Ishikawa (cell line): ENCODE measurements at regions not wholly inside any gene's neighbourhood (a gene's known extent, or its start where the extent isn't known, plus 50 kb on each side); places are given as distances from the start of the nearest gene placed in this dataset.

Experiments
- CEBPB ChIP-seq: IDR thresholded peaks from 2 replicates; pipeline ENCODE4 v1.6.1; 2012
- CREB1 ChIP-seq: IDR thresholded peaks from 2 replicates; pipeline ENCODE4 v1.6.1; 2012; ENCODE audit warnings: low read depth
- EGR1 ChIP-seq: IDR thresholded peaks from 2 replicates; pipeline ENCODE4 v1.6.1; 2012
- EP300 ChIP-seq: IDR thresholded peaks from 2 replicates; pipeline ENCODE4 v1.6.1; 2012; ENCODE audit warnings: borderline replicate concordance
- FOXM1 ChIP-seq: IDR thresholded peaks from 2 replicates; pipeline ENCODE4 v1.6.1; 2012; ENCODE audit warnings: low read depth, borderline replicate concordance
- NFIC ChIP-seq: IDR thresholded peaks from 2 replicates; pipeline ENCODE4 v1.6.1; 2012
- RAD21 ChIP-seq: IDR thresholded peaks from 2 replicates; pipeline ENCODE4 v1.6.1; 2012; ENCODE audit warnings: low read depth
- TAF1 ChIP-seq: IDR thresholded peaks from 2 replicates; pipeline ENCODE4 v1.6.1; 2012; ENCODE audit warnings: low read depth, mild to moderate bottlenecking
- TCF12 ChIP-seq: IDR thresholded peaks from 2 replicates; pipeline ENCODE4 v1.6.1; 2012; ENCODE audit warnings: low read depth
- TEAD4 ChIP-seq: IDR thresholded peaks from 2 replicates; pipeline ENCODE4 v1.6.1; 2012
- YY1 ChIP-seq: IDR thresholded peaks from 2 replicates; pipeline ENCODE4 v1.6.1; 2012; ENCODE audit warnings: low read depth
- ZBTB7A ChIP-seq: IDR thresholded peaks from 2 replicates; pipeline ENCODE4 v1.6.1; 2012; ENCODE audit warnings: low read depth
- TF ChIP-seq, protein P1 (sequence below): IDR thresholded peaks from 2 replicates; pipeline ENCODE4 v1.6.1; 2012; ENCODE audit warnings: low read depth, mild to moderate bottlenecking
- TF ChIP-seq, protein P2 (sequence below): IDR thresholded peaks from 2 replicates; pipeline ENCODE4 v1.6.1; 2012
- TF ChIP-seq, protein P3 (sequence below): IDR thresholded peaks from 2 replicates; pipeline ENCODE4 v1.6.1; 2012

DNA sequence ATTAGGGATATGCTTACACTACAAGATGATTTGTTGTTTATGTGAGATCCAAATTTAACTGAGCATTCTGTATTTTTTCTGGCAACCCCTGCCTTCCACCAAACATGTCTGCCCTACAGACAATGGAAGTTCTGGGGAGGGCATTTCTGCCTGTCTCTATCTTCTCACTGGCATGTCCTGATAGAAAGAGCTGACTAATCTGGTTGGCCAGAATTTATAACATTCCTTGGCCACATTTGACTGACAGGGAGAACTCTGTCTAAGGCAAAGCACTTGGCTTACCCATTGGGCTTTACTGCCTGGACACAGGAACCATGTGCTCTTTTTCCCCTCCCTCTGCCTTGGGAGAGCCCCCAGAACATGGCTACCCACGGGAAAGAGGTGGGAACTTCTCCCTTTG lies 70.6 kb upstream of the TMEM178A start:
- TF ChIP-seq NFIC (no peak), TEAD4 (no peak), ZBTB7A (no peak), CEBPB (no peak), CREB1 (no peak), TCF12 (no peak), EP300 (no peak), YY1 (no peak), FOXM1 (no peak), RAD21 (no peak), EGR1 (no peak), TAF1 (no peak)
- TF ChIP-seq, protein P1, sequence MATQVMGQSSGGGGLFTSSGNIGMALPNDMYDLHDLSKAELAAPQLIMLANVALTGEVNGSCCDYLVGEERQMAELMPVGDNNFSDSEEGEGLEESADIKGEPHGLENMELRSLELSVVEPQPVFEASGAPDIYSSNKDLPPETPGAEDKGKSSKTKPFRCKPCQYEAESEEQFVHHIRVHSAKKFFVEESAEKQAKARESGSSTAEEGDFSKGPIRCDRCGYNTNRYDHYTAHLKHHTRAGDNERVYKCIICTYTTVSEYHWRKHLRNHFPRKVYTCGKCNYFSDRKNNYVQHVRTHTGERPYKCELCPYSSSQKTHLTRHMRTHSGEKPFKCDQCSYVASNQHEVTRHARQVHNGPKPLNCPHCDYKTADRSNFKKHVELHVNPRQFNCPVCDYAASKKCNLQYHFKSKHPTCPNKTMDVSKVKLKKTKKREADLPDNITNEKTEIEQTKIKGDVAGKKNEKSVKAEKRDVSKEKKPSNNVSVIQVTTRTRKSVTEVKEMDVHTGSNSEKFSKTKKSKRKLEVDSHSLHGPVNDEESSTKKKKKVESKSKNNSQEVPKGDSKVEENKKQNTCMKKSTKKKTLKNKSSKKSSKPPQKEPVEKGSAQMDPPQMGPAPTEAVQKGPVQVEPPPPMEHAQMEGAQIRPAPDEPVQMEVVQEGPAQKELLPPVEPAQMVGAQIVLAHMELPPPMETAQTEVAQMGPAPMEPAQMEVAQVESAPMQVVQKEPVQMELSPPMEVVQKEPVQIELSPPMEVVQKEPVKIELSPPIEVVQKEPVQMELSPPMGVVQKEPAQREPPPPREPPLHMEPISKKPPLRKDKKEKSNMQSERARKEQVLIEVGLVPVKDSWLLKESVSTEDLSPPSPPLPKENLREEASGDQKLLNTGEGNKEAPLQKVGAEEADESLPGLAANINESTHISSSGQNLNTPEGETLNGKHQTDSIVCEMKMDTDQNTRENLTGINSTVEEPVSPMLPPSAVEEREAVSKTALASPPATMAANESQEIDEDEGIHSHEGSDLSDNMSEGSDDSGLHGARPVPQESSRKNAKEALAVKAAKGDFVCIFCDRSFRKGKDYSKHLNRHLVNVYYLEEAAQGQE: no peak

DNA sequence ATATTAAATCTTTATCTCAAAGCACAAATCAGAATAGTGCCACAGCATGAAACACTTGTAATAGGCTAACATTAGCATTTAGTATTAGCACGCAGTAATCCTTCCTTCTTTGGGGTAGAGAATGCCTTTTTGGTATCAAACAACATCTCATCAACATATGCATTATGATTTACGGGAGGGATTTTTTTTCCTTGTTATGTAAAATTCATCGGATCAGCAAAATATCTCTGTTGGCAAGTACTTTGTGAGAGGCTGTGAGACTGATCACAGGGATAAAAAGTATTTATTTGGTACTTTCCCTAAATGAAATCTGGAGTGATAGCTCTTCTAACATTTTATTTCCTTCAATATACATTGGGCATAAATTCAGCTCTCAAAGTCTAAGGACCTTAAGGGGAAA lies 68.4 kb upstream of the TMEM178A start:
- TF ChIP-seq TEAD4: no peak
- TF ChIP-seq TAF1: no peak
- TF ChIP-seq, protein P1: no peak
- TF ChIP-seq, protein P2, sequence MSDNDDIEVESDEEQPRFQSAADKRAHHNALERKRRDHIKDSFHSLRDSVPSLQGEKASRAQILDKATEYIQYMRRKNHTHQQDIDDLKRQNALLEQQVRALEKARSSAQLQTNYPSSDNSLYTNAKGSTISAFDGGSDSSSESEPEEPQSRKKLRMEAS: no peak
- no peak for TF ChIP-seq TCF12
- TF ChIP-seq CREB1: no peak
- no peak for TF ChIP-seq YY1
- TF ChIP-seq EP300: no peak
- TF ChIP-seq EGR1: no peak
- TF ChIP-seq RAD21: no peak
- TF ChIP-seq CEBPB: no peak

DNA sequence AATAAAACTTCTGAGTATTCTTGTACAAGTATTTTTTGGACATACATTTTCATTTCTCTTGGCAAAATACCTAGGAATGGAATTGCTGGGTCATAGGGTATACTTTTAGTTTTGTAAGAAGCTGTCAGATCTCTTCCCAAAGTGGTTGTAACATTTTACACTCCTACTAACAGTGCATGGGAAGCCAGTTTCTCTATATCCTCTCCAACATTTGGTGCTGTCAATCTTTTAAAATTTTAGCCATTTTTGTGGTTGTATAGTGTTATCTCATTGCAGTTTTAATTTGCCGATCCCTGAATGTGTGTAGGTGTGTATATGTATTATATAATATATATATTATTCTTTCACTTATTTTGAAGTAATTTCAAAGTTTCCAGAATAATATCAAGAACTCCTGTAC lies 63.1 kb upstream of the TMEM178A start:
- TF ChIP-seq, protein P1: no peak
- TF ChIP-seq RAD21: no peak

DNA sequence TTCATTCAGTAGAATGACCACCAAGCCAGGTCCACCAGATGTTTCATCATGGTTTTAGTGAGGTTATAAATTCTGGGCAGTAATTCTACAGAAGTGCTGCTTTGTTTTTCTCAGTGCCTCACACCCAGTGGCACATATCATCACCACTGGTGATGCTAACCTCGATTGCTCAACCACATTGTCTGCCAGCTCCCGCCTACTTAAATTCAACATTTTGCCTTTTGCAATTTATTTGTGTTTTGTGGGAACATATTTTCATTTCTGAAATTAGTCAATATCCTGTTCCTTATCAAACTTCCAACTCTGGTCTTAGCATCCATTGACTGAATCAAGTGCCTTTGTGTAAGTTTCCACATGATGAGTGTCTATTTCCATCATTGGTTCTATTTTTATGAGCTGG lies 62.3 kb upstream of the TMEM178A start:
- TF ChIP-seq TAF1 (no peak), TCF12 (no peak), EP300 (no peak), NFIC (no peak), ZBTB7A (no peak), CREB1 (no peak), RAD21 (no peak), TEAD4 (no peak), EGR1 (no peak), CEBPB (no peak), YY1 (no peak), FOXM1 (no peak)
- TF ChIP-seq, protein P1: no peak
- TF ChIP-seq, protein P2: no peak
- TF ChIP-seq, protein P3, sequence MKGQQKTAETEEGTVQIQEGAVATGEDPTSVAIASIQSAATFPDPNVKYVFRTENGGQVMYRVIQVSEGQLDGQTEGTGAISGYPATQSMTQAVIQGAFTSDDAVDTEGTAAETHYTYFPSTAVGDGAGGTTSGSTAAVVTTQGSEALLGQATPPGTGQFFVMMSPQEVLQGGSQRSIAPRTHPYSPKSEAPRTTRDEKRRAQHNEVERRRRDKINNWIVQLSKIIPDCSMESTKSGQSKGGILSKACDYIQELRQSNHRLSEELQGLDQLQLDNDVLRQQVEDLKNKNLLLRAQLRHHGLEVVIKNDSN: no peak
